Activated CD4-positive, alpha-beta memory T cell treated with anti-CD3 and anti-CD28 coated beads for 36 hours (primary cell): ENCODE measurements at regions not wholly inside any gene's neighbourhood (a gene's known extent, or its start where the extent isn't known, plus 50 kb on each side); places are given as distances from the start of the nearest gene placed in this dataset.
"Not testable (repeated sequence)": the region's sequence is repeated elsewhere in the genome, so short reads cannot be mapped to it uniquely, and the experiment has no call there.

Experiments
- CTCF ChIA-PET: fragments of 350-600 bp; sonication (Branson Sonifier 250); formaldehyde crosslinking; loops from one replicate; lab custom pipeline; 2021; ENCODE audit warnings: antibody characterized with exemption, inconsistent platforms; lab: Charles Lee
- POLR2A ChIA-PET: fragments of 350-600 bp; sonication (Branson Sonifier 250); formaldehyde crosslinking; loops from one replicate; lab custom pipeline; 2021; ENCODE audit warnings: antibody characterized with exemption; lab: Charles Lee
- DNase-seq: peaks from one replicate; pipeline ENCODE4 v3.0.0-alpha.2; 2020
- H3K27ac Mint-ChIP-seq: one replicate; pipeline ENCODE4 v1.8.0; 2021; ENCODE audit warnings: mixed read lengths
- H3K27me3 Mint-ChIP-seq: one replicate; pipeline ENCODE4 v1.8.0; 2021; ENCODE audit warnings: mixed read lengths
- H3K36me3 Mint-ChIP-seq: one replicate; pipeline ENCODE4 v1.8.0; 2021; ENCODE audit warnings: mixed read lengths
- H3K4me1 Mint-ChIP-seq: one replicate; pipeline ENCODE4 v1.8.0; 2021; ENCODE audit warnings: low read depth, mixed read lengths
- H3K4me3 Mint-ChIP-seq: one replicate; pipeline ENCODE4 v1.8.0; 2021; ENCODE audit warnings: mild to moderate bottlenecking, mixed read lengths
- H3K9me3 Mint-ChIP-seq: one replicate; pipeline ENCODE4 v1.8.0; 2021; ENCODE audit warnings: mixed read lengths
- intact Hi-C: fragments of 100-400 bp; cut with micrococcal nuclease; formaldehyde crosslinking; loops from one replicate; pipeline ENCODE4 v1.15.1; 2023

DNA sequence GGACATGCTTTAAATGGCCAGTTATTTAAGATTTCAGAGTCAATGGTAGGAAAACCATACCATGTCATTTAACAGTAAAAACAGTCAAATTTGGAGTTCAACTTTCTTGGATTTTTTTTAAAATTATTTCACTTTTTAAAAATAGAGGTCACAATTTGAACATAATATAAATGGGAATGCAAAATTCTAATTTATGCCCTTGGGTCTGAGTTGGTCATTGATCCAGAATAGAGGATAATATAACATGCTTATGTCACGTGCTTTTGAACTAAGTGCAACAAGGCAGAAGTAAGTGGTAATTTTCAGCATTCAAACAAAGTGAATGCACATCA lies 113.1 kb upstream of the SLC35F3 start:
- H3K4me1 Mint-ChIP-seq: no peaks in the 10 kb centered on the region
- no peak for DNase-seq
- ChIA-PET POLR2A (no interaction called here), CTCF (interaction anchor here (0.6 to 5.4 kb wide), 11 partner anchors 9 to 427 kb away, joined by 3 to 66 read pairs (median 4); no protein-coding TSS in a partner anchor)
- intact Hi-C loops: loop anchor here (1.0 kb wide), 4 partner anchors 273 to 487 kb away; no protein-coding TSS in a partner anchor
- no peaks in the 10 kb centered on the region for H3K36me3 Mint-ChIP-seq
- H3K27ac Mint-ChIP-seq: no peak overlapping the region
- peaks cover 14% of the 10 kb centered on the region for H3K27me3 Mint-ChIP-seq
- peaks cover 5% of the 10 kb centered on the region for H3K9me3 Mint-ChIP-seq
- no peak overlapping the region for H3K4me3 Mint-ChIP-seq

DNA sequence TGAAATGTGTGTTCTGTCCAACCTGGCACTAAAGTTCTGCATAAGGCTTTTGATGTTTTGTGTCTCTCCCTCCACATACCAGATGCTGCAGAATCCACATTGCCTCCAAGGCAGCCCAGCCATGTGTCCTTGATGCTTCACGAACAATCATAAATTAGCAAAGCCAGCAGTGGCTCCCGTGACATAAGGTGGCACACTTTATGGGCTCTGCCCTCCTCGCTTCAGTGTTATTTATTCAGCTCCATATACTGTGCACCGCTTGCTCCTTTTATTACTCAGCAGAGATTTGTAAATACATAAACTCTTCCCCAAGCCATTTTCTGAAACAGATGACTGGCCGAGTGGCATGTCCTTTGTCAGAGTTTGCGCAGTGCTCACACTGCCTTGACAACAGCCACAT lies 112.8 kb upstream of the SLC35F3 start:
- H3K27me3 Mint-ChIP-seq: peaks cover 14% of the 10 kb centered on the region
- peaks cover 5% of the 10 kb centered on the region for H3K9me3 Mint-ChIP-seq
- ChIA-PET CTCF (interaction anchor here (0.6 to 5.4 kb wide), 13 partner anchors 9 to 780 kb away, joined by 3 to 66 read pairs (median 3); no protein-coding TSS in a partner anchor), POLR2A (no interaction called here)
- H3K4me3 Mint-ChIP-seq: no peak overlapping the region
- no peaks in the 10 kb centered on the region for H3K36me3 Mint-ChIP-seq
- H3K27ac Mint-ChIP-seq: no peak overlapping the region
- intact Hi-C loops: loop anchor here (1.0 kb wide), 4 partner anchors 273 to 487 kb away; no protein-coding TSS in a partner anchor
- no peaks in the 10 kb centered on the region for H3K4me1 Mint-ChIP-seq
- DNase-seq: no peak

DNA sequence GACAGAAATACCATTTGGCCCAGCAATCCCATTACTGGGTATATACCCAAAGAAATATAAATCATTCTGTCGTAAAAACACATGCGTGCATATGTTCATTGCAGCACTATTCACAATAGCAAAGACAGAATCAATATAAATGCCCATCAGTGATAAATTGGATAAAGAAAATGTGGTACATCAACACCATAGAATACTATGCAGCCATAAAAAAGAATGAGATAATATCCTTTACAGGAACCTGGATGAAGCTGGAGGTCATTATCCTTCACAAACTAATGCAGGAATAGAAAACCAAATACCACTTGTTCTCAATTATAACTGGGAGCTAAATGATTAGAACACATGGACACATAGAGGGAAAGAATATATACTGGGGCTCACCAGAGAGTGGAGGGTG lies 109.6 kb upstream of the SLC35F3 start:
- ChIA-PET POLR2A (no interaction called here), CTCF (interaction anchor here (0.9 to 1.4 kb wide), 3 partner anchors 271 to 430 kb away, joined by 3 to 4 read pairs (median 4); no protein-coding TSS in a partner anchor)
- DNase-seq: no peak
- peaks cover 19% of the 10 kb centered on the region for H3K27me3 Mint-ChIP-seq
- intact Hi-C loops: no loop called here
- no peak overlapping the region for H3K4me3 Mint-ChIP-seq
- no peaks in the 10 kb centered on the region for H3K4me1 Mint-ChIP-seq
- H3K27ac Mint-ChIP-seq: no peak overlapping the region
- H3K9me3 Mint-ChIP-seq: peaks cover 11% of the 10 kb centered on the region
- no peaks in the 10 kb centered on the region for H3K36me3 Mint-ChIP-seq

DNA sequence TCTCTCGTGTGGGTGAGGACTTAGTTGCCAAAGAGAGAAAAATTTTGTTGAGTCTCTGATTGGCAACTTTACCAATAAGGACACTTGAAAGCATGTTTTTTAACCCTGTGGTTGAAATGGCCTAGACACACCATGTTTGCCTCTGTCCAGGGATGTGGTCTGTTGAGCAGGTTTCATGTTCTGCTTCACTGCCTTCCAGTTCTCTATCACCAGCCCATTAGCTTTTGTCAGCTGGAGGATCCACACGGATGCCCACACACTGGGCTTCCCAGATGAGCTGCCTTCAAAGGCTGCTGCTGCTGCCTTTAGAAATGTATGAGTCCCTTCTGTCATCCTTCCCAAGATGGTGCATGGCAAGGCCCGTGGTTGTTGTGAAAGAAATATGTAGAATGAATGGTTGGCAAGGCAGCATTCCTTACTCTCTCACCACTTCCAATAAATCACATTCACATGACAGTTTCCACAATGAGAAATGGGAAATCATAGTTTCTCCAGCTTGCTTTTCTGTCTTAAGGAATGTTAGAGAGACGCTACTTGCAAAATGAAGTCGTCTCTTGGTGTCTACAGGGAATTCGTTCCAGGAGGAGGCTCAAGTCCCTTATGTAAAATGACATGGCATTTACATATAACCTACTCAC lies 108.2 kb upstream of the SLC35F3 start:
- Mint-ChIP-seq H3K36me3 (no peaks in the 10 kb centered on the region), H3K27ac (no peak overlapping the region), H3K4me3 (no peak overlapping the region), H3K27me3 (peaks cover 17% of the 10 kb centered on the region), H3K9me3 (peaks cover 11% of the 10 kb centered on the region), H3K4me1 (no peaks in the 10 kb centered on the region)
- CTCF ChIA-PET: interaction anchor here (0.6 to 1.4 kb wide), 2 partner anchors 270 to 356 kb away, joined by 3 to 4 read pairs; no protein-coding TSS in a partner anchor
- POLR2A ChIA-PET: no interaction called here
- no peak for DNase-seq
- intact Hi-C loops: no loop called here

DNA sequence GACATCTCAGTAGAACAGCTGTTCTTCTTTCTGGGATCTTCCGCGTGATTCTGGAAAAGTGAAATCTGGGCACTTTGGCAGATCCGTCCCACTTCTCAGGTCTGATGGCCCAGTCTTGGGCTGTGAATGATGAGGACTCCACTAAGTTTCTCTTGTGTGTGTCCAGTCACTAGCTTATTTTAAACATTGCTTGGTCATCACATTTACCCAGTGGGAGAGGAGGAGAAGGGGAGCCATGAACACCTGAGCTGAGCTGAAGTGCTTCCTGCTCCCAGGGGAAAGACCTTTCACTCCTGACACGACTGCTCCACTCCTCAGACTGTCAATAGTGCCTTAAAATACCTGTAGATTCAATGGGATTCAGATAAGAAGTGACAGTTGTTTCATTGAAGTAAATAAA lies 101.9 kb upstream of the SLC35F3 start:
- no peak for DNase-seq
- CTCF ChIA-PET: no interaction called here

DNA sequence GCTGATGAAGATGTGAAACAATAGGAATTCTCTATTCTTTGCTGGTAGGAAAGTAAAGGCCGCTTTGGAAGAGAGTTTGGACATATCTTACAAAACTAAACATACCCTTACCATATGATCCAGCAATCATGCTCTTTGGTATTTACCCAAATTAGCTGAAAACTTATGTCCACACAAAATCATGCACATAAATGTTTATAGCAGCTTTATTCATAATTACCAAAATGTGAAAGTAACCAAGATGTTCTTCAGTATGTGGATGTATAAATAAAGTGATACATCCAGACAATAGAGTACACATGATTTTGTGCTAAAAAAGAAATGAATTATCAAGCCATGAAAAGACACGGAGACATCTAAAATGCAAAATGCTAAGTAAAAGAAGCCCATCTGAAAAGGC lies 98.7 kb upstream of the SLC35F3 start:
- intact Hi-C loops: no loop called here
- no peak overlapping the region for H3K27ac Mint-ChIP-seq
- peaks cover 15% of the 10 kb centered on the region for H3K9me3 Mint-ChIP-seq
- CTCF ChIA-PET: no interaction called here
- H3K27me3 Mint-ChIP-seq: peaks cover 12% of the 10 kb centered on the region
- DNase-seq: no peak
- no peaks in the 10 kb centered on the region for H3K36me3 Mint-ChIP-seq
- no peaks in the 10 kb centered on the region for H3K4me1 Mint-ChIP-seq
- POLR2A ChIA-PET: no interaction called here
- H3K4me3 Mint-ChIP-seq: no peak overlapping the region

More for the DNA sequence above, 101.9 kb upstream of the SLC35F3 start:
- peaks cover 22% of the 10 kb centered on the region for H3K9me3 Mint-ChIP-seq
- H3K36me3 Mint-ChIP-seq: no peaks in the 10 kb centered on the region
- no peak overlapping the region for H3K4me3 Mint-ChIP-seq
- no peaks in the 10 kb centered on the region for H3K4me1 Mint-ChIP-seq
- H3K27me3 Mint-ChIP-seq: peaks cover 17% of the 10 kb centered on the region
- POLR2A ChIA-PET: no interaction called here
- no peak overlapping the region for H3K27ac Mint-ChIP-seq
- intact Hi-C loops: no loop called here

DNA sequence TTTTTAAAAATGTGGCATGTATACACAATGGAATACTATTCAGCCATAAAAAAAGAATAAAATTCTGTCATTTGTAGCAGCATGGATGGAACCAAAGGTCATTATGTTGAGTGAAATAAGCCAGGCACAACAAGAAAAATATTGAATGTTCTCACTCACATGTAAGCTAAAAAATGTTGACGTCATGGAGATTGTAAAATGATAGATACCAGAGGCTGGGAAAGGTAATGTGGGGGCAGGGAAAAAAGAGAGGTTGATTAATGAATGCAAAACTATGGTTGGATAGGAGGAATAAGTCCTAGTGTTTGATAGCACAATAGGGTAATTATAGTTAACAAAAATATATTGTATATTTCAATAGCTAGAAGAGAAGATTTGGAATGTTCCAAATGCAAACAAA lies 89.1 kb upstream of the SLC35F3 start:
- no peak overlapping the region for H3K27ac Mint-ChIP-seq
- H3K9me3 Mint-ChIP-seq: no peaks in the 10 kb centered on the region
- POLR2A ChIA-PET: no interaction called here
- peaks cover 18% of the 10 kb centered on the region for H3K27me3 Mint-ChIP-seq
- no peaks in the 10 kb centered on the region for H3K4me1 Mint-ChIP-seq
- DNase-seq: no peak
- no peaks in the 10 kb centered on the region for H3K36me3 Mint-ChIP-seq
- H3K4me3 Mint-ChIP-seq: no peak overlapping the region
- intact Hi-C loops: no loop called here
- CTCF ChIA-PET: no interaction called here

DNA sequence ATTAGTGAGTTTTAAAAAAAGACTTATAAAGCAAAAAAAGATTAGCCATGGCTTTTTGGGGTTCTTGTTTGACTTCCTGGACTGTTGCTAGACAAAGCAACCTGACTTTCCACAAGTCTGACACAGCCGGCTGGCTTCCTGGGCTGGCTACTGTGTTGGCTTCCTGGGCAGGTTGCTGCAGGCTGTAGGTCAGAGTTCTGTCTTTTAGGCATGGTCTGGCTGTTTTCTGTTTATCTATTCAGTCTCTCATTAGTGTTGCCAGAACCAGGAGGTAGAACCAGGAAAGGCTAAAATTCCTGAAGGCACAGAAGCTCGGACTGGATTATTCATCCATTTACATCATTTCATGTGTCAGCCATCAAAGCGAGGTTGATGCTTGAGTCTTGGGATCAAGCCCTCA lies 88.6 kb upstream of the SLC35F3 start:
- no peak for DNase-seq
- Mint-ChIP-seq H3K27me3 (peaks cover 17% of the 10 kb centered on the region), H3K4me3 (no peak overlapping the region), H3K4me1 (no peaks in the 10 kb centered on the region), H3K27ac (no peak overlapping the region), H3K9me3 (no peaks in the 10 kb centered on the region), H3K36me3 (no peaks in the 10 kb centered on the region)
- ChIA-PET CTCF (no interaction called here), POLR2A (no interaction called here)
- intact Hi-C loops: no loop called here

DNA sequence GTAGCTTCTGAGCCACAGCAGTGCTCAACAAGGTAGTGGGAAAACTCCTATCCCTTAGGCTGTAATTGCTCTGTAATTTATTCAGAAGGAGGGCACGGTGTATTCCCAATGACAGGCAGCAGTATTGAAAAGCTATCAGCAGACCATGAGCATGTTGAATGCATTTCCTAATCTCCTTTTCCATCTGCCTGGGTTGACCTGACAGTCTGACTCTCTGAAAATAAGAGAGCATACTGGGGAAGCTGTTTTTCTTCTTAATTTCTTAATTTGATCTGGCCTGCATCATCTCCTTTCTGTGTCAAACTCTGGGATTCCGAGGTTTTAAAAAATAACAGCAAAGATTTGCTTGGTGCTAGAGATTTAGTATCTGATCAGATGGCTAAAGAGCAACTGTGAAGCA lies 88.1 kb upstream of the SLC35F3 start:
- intact Hi-C loops: no loop called here
- Mint-ChIP-seq H3K4me1 (no peaks in the 10 kb centered on the region), H3K27me3 (peaks cover 16% of the 10 kb centered on the region), H3K27ac (no peak overlapping the region), H3K4me3 (no peak overlapping the region), H3K9me3 (no peaks in the 10 kb centered on the region), H3K36me3 (no peaks in the 10 kb centered on the region)
- DNase-seq: no peak
- POLR2A ChIA-PET: no interaction called here
- CTCF ChIA-PET: no interaction called here

DNA sequence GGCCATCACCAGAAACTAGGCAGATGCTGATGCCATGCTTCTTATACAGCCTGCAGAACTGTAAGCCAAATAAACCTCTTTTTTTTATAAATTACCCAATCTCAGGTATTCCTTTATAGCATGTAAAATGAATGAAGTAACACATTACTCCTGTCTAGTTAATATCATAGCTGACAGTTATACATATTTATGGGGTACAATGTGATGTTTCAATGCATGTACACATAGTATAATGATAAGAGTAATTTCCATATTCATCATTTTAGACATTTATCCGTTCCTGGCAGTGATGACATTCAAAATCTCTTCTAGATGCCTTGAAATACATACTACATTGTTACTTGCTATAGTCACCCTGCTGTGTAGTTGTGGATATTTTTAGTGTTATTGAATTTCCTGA lies 85.4 kb upstream of the SLC35F3 start:
- no peak for DNase-seq
- POLR2A ChIA-PET: no interaction called here
- Mint-ChIP-seq H3K4me3 (no peak overlapping the region), H3K27ac (no peak overlapping the region), H3K9me3 (peaks cover 3% of the 10 kb centered on the region), H3K27me3 (peaks cover 8% of the 10 kb centered on the region), H3K4me1 (no peaks in the 10 kb centered on the region), H3K36me3 (no peaks in the 10 kb centered on the region)
- CTCF ChIA-PET: interaction anchor here (0.7 kb wide), 1 partner anchor 323 kb away, joined by 3 read pairs; no protein-coding TSS in a partner anchor
- intact Hi-C loops: no loop called here

DNA sequence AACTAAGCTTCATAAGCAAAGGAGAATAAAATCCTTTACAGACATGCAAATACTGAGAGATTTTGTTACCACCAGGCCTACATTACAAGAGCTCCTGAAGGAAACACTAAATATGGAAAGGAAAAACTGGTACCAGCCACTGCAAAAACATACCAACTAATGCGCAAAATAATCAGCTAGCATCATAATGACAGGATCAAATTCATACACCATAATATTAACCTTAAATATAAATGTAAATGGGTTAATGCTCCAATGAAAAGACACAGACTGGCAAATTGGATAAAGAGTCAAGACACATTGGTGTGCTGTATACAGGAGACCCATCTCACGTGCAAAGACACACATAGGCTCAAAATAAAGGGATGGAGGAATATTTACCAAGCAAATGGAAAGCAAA lies 80.3 kb upstream of the SLC35F3 start:
- H3K27me3 Mint-ChIP-seq, H3K4me3 Mint-ChIP-seq, DNase-seq, H3K27ac Mint-ChIP-seq, H3K4me1 Mint-ChIP-seq, POLR2A ChIA-PET, H3K36me3 Mint-ChIP-seq, intact Hi-C loops, CTCF ChIA-PET: not testable (repeated sequence)
- peaks cover 22% of the 10 kb centered on the region for H3K9me3 Mint-ChIP-seq

DNA sequence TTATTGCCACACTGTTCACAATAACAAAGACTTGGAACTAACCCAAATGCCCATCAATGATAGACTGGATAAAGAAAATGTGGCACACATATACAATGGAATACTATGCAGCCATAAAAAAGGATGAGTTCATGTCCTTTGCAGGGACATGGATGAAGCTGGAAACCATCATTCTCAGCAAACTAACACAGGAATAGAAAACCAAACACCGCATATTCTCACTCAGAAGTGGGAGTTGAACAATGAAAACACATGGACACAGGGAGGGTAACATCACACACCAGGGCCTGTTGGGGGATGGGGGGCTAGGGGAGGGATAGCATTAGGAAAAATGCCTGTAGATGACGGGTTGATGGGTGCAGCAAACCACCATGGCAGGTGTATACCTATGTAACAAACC lies 76.5 kb upstream of the SLC35F3 start:
- H3K36me3 Mint-ChIP-seq, H3K4me1 Mint-ChIP-seq, intact Hi-C loops, H3K27ac Mint-ChIP-seq, H3K4me3 Mint-ChIP-seq, CTCF ChIA-PET, DNase-seq, H3K27me3 Mint-ChIP-seq, POLR2A ChIA-PET: not testable (repeated sequence)
- H3K9me3 Mint-ChIP-seq: peaks cover 35% of the 10 kb centered on the region

DNA sequence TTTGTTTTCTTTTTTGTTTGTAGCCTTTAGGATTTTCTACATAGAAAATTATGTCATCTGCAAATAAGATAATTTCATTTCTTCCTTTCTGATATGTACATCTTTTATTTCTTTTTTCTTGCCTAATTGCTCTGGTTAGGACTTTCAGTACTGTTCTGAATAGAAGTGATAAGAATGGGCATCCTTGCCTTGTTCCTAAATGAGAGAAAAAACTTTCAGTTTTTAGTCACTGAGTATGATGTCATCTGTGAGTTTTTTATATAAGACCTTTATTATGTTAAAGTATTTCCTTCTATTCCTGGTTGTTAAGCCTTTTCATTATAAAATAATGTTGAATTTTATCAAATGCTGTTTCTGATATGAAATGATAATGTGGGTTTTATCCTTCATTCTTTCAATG lies 76.0 kb upstream of the SLC35F3 start:
- POLR2A ChIA-PET: no interaction called here
- no peaks in the 10 kb centered on the region for H3K4me1 Mint-ChIP-seq
- no peak overlapping the region for H3K27ac Mint-ChIP-seq
- H3K4me3 Mint-ChIP-seq: no peak overlapping the region
- DNase-seq: no peak
- H3K27me3 Mint-ChIP-seq: peaks cover 3% of the 10 kb centered on the region
- intact Hi-C loops: no loop called here
- H3K36me3 Mint-ChIP-seq: no peaks in the 10 kb centered on the region
- peaks cover 33% of the 10 kb centered on the region for H3K9me3 Mint-ChIP-seq
- CTCF ChIA-PET: no interaction called here
